GM18517 (cell line): ENCODE measurements at regions not wholly inside any gene's neighbourhood (a gene's known extent, or its start where the extent isn't known, plus 50 kb on each side); places are given as distances from the start of the nearest gene placed in this dataset.
"Not testable (repeated sequence)": the region's sequence is repeated elsewhere in the genome, so short reads cannot be mapped to it uniquely, and the experiment has no call there.

ENCODE experiments used
- ATAC-seq: cut with Tn5 transposase; IDR thresholded peaks from one replicate; pipeline ENCODE4 v1.9.1; 2021; ENCODE audit warnings: mild to moderate bottlenecking, moderate library complexity; ENCODE audit not compliant: unreplicated experiment

DNA sequence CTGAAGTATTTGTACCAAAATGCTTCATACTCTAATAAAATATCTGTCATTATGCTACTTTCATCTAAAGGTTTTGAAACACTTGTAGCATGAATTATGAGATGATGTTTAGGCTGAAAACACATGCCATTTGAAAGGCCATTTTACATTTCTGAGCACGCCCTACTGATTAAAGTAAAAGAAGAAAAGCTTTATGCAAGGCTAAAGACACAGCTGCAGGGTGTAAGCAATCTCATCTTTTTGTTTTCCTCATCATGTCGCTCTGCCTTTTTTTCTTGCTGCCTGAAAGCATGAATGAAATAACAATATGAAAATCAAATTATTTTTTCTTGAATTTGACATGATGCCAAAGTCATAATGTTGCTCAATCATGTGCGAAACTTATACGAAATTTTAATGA lies 148.6 kb upstream of the ARG1 start:
- no peak for ATAC-seq

DNA sequence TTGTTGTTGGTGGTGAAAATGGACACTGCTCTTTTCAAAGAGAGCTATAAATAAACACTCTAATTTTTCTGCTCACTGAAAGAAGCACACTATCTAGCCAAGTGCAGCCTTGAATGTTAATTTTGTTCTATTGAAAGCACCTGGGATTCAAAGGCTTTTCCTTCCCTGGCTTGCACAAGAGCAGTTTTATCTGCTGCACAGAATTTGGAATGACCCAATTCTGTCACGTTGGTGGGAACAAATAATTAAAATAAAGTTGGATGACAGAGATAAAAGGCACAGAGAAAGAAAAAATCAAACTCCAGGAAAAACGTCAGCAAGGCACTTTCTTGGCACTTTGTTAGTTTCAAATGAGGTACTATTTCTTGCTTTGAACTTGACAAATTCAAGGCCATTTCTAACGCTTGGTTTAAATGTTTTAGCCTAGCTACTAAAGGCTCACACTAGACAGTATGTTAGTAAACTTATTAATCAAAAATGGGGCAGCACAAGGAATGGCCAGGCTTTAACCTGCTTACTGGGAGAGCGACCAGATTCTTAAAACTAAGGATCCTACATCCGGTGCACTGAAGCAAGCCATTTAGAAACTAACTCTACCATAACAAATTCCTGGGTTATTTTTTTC lies 145.5 kb upstream of the ARG1 start:
- ATAC-seq = no peak

- no peak for ATAC-seq
Measured at GRCh38 chr6:131430531-131430930, 142.5 kb upstream of the ARG1 start.

- no peak for ATAC-seq
Measured at GRCh38 chr6:131431718-131432117, 141.3 kb upstream of the ARG1 start.

GRCh38 chr6:131433927-131434326 lies 139.1 kb upstream of the ARG1 start:
- no peak for ATAC-seq

GRCh38 chr6:131436358-131436757 lies 136.7 kb upstream of the ARG1 start:
- ATAC-seq = no peak

DNA sequence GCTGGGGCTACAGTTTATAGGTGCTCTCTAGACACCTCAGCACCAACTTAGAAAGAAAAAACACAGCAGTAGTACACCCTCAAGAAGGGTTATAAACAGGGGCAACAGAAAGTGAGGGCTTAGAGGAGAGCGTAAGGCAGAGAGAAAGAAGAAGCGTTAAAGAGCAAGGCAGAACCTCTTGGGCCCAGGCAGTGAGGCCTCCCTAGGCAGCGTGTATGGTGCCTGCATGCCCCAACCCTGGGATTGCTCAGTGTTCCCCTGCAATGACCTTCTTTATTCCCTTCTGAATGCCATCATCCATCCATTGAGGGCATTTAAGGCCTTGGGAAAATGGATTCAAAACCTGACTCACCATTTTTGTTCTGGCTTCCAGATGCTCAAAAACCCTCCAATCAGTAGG lies 130.0 kb upstream of the ARG1 start:
- ATAC-seq = no peak

DNA sequence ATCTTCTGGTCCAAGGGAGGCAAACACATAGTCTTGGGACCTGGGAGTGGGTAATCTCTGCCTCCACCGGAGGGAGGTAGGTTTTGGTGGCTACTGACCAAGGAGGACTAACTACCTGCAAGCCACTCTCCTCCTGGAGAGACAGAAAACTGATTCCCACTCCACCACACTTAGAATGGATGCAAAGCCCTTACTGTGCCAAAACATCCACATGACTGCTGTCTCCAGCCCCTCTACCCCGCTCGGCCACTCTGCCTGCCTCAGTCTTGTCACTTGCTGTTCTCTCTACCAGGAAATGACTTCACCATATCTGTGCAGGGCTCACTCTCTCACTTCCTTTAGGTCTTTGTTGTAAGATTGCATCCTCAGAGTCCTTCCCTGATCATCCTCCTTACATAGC lies 129.5 kb upstream of the ARG1 start:
- ATAC-seq = no peak

GRCh38 chr6:131445356-131445755 lies 127.7 kb upstream of the ARG1 start:
- ATAC-seq = not testable (repeated sequence)

GRCh38 chr6:131450861-131451260 lies 122.2 kb upstream of the ARG1 start:
- no peak for ATAC-seq

DNA sequence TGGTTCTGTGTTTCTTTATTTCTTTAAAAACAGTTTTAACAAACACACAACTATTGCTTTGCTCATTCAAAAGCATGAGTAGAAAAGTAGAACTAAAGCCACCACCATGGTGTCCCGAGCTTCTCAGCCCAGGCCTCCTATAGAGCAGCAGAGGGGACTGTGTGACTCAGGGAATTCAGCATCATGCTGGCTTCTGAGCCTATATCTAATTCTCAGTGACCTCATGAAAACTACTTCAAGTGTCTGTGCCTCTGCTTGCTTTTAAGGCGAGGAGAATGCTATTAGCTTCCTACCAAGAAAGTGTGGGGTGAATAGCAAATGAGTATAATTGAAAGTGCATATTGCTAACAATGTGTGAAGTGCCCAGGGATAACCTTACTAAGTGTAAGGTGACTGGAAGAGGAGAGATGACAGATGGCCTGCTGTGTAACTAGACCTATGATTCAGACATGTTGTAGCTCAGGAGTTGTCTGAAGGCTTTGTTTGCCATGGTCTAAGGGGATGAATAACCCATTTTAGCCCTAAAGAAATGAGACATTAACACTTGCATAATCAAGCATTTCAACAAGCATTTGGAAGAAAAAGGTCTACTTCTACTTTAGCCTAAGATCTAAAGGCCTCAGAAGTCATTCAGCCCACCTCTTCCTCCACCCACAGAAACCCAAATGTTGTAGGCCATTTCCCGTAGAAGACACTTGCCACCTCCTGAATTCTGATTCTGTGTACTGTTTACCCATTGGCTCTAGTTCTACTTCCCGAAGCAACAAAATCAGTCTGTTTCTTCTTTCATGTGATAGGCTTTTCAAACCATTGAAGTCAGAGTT lies 121.5 kb upstream of the ARG1 start:
- no peak for ATAC-seq

DNA sequence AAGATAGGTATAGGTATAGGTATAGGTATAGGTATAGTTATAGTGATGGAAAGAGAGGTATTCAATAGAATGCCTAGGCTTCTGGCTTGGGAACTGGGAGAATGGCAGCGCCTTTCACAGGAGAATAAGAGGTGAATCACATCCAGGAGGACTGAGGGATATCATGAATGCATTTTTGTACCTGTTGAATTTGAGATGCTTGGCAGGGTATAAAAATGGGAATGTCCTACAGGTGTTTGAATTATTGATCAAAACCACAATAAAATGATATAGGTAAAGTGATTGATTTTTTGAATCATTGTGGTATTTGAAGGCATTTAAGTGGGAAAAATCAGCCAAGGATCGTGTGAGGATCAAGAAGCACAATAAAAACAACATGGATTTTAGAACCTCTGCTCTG lies 119.2 kb upstream of the ARG1 start:
- ATAC-seq = no peak

GRCh38 chr6:131456565-131456964 lies 116.5 kb upstream of the ARG1 start:
- ATAC-seq = no peak

GRCh38 chr6:131459005-131459404 lies 114.0 kb upstream of the ARG1 start:
- no peak for ATAC-seq

DNA sequence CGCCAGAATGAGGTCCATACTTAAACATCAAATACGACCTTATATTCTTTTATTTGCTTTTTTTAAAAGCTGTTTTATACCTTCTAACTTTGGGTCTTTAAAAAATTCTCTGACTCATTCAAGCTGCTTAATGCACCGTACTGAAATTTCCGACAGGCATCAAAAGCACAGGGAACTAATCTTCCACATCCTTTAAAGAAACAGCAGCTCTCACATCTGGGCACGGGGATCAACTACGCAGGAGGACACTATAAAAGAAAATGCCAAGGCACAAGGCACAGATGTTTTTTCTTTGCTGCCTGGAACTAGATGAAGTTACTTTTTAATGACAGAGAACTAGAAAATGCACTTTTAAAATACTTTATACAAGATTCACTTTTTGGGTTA lies 112.4 kb upstream of the ARG1 start:
- no peak for ATAC-seq

- ATAC-seq = no peak
Measured at GRCh38 chr6:131469130-131469529, 103.9 kb upstream of the ARG1 start.

- no peak for ATAC-seq
Measured at GRCh38 chr6:131470534-131470933, 102.5 kb upstream of the ARG1 start.

- no peak for ATAC-seq
Measured at GRCh38 chr6:131471331-131471730, 101.7 kb upstream of the ARG1 start.

DNA sequence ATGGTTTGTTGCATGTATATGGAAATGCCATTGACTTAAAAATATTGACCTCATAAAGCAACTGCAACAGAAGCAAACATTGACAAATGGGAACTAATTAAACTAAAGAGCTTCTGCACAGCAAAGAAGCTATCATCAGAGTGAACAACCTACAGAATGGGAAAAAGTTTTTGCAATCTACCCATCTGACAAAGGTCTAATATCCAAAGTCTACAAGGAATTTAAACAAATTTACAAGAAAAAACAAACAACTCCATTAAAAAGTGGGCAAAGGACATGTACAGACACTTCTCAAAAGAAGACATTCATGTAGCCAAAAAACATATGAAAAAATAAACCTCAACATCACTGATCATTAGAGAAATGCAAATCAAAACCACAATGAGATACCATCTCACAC lies 99.7 kb upstream of the ARG1 start:
- ATAC-seq = not testable (repeated sequence)

- no peak for ATAC-seq
Measured at GRCh38 chr6:131476362-131476761, 96.7 kb upstream of the ARG1 start.

DNA sequence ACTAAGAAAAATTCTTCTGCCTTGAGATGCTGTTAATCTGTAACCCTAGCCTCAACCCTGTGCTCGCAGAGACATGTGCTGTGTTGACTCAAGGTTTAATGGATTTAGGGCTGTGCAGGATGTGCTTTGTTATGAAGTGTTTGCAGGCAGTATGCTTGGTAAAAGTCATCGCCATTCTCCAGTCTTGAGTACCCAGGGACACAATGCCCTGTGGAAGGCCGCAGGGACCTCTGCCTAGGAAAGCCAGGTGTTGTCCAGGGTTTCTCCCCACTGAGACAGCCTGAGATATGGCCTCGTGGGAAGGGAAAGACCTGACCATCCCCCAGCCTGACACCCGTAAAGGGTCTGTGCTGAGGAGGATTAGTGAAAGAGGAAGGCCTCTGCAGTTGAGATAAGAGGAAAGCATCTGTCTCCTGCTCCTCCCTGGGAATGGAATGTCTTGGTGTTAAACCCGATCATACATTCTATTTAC lies 94.2 kb upstream of the ARG1 start:
- not testable (repeated sequence) for ATAC-seq

- no peak for ATAC-seq
Measured at GRCh38 chr6:131486608-131487007, 86.4 kb upstream of the ARG1 start.
